Calu3 (cell line): ENCODE measurements at regions not wholly inside any gene's neighbourhood (a gene's known extent, or its start where the extent isn't known, plus 50 kb on each side); places are given as distances from the start of the nearest gene placed in this dataset.

ENCODE experiments used
- BruUV-seq: library from RNA; stranded (reverse); fragments of 400-500 nt; replicated peaks from 2 replicates; lab custom pipeline; 2021; lab: Mats Ljungman, UMichigan
- CTCF ChIA-PET: fragments of 300-600 bp; sonication (Branson Sonifier 250); formaldehyde crosslinking; loops from one replicate; lab custom pipeline; 2022; ENCODE audit warnings: antibody characterized with exemption; lab: Charles Lee
- DNase-seq: peaks from one replicate; pipeline ENCODE4 v3.0.0; 2022
- H3K27ac Mint-ChIP-seq: one replicate; pipeline ENCODE4 v1.8.0; 2022; ENCODE audit warnings: mixed read lengths; ENCODE audit not compliant: unreplicated experiment
- H3K27me3 Mint-ChIP-seq: one replicate; pipeline ENCODE4 v1.8.0; 2022; ENCODE audit warnings: mixed read lengths; ENCODE audit not compliant: unreplicated experiment
- H3K36me3 Mint-ChIP-seq: one replicate; pipeline ENCODE4 v1.8.0; 2022; ENCODE audit warnings: mild to moderate bottlenecking, moderate library complexity, mixed read lengths; ENCODE audit not compliant: insufficient read depth, unreplicated experiment
- H3K4me1 Mint-ChIP-seq: one replicate; pipeline ENCODE4 v1.8.0; 2022; ENCODE audit warnings: mild to moderate bottlenecking, low read depth, mixed read lengths; ENCODE audit not compliant: unreplicated experiment
- H3K4me3 Mint-ChIP-seq: one replicate; pipeline ENCODE4 v1.8.0; 2022; ENCODE audit warnings: mild to moderate bottlenecking, low read depth, moderate library complexity, mixed read lengths; ENCODE audit not compliant: unreplicated experiment
- H3K9me3 Mint-ChIP-seq: one replicate; pipeline ENCODE4 v1.8.0; 2022; ENCODE audit warnings: low read depth, mixed read lengths; ENCODE audit not compliant: unreplicated experiment
- intact Hi-C: fragments of 100-400 bp; cut with micrococcal nuclease; formaldehyde crosslinking; loops from one replicate; pipeline ENCODE4 v1.10.0; 2022; ENCODE audit not compliant: unreplicated experiment
- TF ChIP-seq, protein P1 (sequence below): fragments of 200-600 bp; IDR thresholded peaks from one replicate; pipeline ENCODE4 v1.8.0; 2022; ENCODE audit warnings: antibody characterized with exemption; ENCODE audit not compliant: unreplicated experiment

DNA sequence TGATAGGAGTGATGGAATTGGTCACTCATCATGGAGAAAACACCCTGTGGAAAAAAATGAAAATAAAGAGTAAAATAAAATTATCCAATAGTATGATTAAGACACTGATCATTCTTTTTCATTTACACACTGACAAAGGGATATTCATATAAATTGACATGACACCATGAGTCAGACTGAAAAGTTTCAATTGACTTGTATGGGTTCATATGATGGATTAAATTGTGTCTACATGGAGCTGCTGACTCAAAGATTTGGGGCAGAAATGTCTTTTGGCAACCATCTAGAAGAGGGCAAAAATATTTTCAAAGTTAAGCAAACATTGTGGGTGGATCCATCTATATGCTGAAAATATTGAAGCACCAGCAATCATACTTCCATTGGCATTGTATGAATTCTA lies 153.4 kb upstream of the PPP3CA start:
- no peak overlapping the region for H3K27ac Mint-ChIP-seq
- DNase-seq, result no peak

DNA sequence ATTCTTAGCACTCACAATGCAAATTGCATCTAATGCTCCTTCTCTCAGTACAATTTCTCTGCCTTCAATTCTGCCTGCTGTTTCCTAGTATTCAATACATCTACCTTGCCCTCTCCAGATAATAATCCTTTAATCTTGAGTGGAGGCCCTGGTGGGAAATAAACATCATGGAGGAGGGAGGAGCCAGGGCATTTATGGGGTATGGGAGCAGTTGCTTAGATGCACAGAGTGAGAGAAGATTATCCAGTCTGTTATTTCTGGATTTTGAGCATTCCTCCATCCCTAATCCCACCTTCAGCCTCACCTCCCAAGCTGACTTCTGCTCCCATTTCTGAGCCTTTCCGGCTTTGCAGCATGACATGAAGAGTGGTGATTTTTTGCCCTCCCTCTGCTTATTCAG lies 127.9 kb upstream of the PPP3CA start:
- Mint-ChIP-seq H3K36me3 (no peaks in the 10 kb centered on the region), H3K4me3 (no peak overlapping the region), H3K9me3 (no peaks in the 10 kb centered on the region), H3K27me3 (no peaks in the 10 kb centered on the region), H3K27ac (no peak overlapping the region), H3K4me1 (no peaks in the 10 kb centered on the region)
- no peak for DNase-seq
- BruUV-seq, result no TSS peak
- TF ChIP-seq, protein P1, sequence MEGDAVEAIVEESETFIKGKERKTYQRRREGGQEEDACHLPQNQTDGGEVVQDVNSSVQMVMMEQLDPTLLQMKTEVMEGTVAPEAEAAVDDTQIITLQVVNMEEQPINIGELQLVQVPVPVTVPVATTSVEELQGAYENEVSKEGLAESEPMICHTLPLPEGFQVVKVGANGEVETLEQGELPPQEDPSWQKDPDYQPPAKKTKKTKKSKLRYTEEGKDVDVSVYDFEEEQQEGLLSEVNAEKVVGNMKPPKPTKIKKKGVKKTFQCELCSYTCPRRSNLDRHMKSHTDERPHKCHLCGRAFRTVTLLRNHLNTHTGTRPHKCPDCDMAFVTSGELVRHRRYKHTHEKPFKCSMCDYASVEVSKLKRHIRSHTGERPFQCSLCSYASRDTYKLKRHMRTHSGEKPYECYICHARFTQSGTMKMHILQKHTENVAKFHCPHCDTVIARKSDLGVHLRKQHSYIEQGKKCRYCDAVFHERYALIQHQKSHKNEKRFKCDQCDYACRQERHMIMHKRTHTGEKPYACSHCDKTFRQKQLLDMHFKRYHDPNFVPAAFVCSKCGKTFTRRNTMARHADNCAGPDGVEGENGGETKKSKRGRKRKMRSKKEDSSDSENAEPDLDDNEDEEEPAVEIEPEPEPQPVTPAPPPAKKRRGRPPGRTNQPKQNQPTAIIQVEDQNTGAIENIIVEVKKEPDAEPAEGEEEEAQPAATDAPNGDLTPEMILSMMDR, result no peak
- intact Hi-C loops, result no loop called here
- CTCF ChIA-PET, result no interaction called here

More for the DNA sequence above, 153.4 kb upstream of the PPP3CA start:
- BruUV-seq, result no TSS peak
- CTCF ChIA-PET, result no interaction called here
- no peak overlapping the region for H3K4me3 Mint-ChIP-seq
- intact Hi-C loops, result no loop called here
- H3K27me3 Mint-ChIP-seq, result no peaks in the 10 kb centered on the region
- no peaks in the 10 kb centered on the region for H3K9me3 Mint-ChIP-seq
- H3K36me3 Mint-ChIP-seq, result no peaks in the 10 kb centered on the region
- TF ChIP-seq, protein P1, result no peak
- H3K4me1 Mint-ChIP-seq, result no peaks in the 10 kb centered on the region

- Mint-ChIP-seq H3K36me3 (no peaks in the 10 kb centered on the region), H3K27me3 (no peaks in the 10 kb centered on the region), H3K4me1 (no peaks in the 10 kb centered on the region), H3K4me3 (no peak overlapping the region), H3K9me3 (no peaks in the 10 kb centered on the region), H3K27ac (no peak overlapping the region)
- no peak for DNase-seq
- no TSS peak for BruUV-seq
- intact Hi-C loops, result no loop called here
- CTCF ChIA-PET, result no interaction called here
- TF ChIP-seq, protein P1, result no peak
Observed at GRCh38 chr4:101471201-101471600, 123.9 kb upstream of the PPP3CA start.

GRCh38 chr4:101464596-101464995 lies 117.3 kb upstream of the PPP3CA start:
- H3K9me3 Mint-ChIP-seq, result no peaks in the 10 kb centered on the region
- H3K27me3 Mint-ChIP-seq, result no peaks in the 10 kb centered on the region
- H3K4me1 Mint-ChIP-seq, result no peaks in the 10 kb centered on the region
- H3K27ac Mint-ChIP-seq, result no peak overlapping the region
- no peak for DNase-seq
- CTCF ChIA-PET, result no interaction called here
- TF ChIP-seq, protein P1, result no peak
- intact Hi-C loops, result no loop called here
- H3K36me3 Mint-ChIP-seq, result no peaks in the 10 kb centered on the region
- H3K4me3 Mint-ChIP-seq, result no peak overlapping the region
- no TSS peak for BruUV-seq
